ENCODE measurements at regions not wholly inside any gene's neighbourhood (a gene's known extent, or its start where the extent isn't known, plus 50 kb on each side); places are given as distances from the start of the nearest gene placed in this dataset.

DNA sequence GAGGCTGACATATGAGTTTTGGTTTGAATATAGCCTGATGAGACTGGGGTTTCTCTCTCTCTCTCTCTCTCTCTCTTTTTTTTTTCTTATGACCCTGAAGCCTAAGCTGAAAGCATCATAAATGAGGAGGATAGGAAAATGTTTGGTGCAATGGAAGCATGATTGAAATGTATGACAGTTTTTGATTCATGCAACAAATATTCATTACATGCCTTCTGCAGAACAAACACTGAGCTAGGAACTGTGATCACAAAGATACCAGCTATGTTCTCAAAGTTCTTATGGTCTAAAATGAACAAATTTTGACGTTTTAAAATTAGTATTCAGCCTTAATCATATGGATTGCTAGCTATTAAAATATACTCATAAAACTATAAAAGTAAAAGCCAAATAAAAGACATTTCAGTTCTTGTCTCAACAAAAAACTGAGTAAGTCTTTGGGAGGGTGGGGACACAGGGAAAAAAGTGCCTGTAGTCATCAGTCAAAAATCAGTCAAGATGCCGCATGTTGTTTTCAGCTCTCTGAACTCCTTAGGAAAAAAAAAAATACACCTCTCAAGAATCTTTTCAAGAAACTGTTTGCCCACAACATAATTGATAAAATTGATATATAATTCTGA, 57.2 kb downstream of the NKX6-1 start:
- no peak for DNase-seq

GRCh38 chr4:84439996-84440395, 59.1 kb downstream of the NKX6-1 start:
- DNase-seq: no peak

DNA sequence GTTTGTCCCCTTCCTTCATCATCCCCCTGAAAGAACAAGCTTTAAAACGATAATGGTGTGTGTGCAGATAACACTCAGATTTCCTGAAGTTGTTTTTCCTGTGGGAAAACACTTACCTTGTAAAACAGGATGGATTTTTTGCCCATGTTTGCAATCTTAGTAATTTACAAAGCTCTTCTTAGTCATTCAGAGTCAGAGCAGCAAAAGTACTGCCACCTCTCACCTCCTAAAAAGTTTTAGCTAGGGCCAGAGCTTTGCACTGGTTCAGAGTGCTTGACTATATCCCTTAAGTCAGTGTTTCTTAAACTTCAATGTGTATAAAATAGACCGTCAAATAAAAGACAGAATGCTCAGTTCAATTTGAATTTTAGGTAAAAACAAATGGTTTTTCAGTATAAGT, 62.3 kb downstream of the NKX6-1 start:
- no peak for DNase-seq

DNA sequence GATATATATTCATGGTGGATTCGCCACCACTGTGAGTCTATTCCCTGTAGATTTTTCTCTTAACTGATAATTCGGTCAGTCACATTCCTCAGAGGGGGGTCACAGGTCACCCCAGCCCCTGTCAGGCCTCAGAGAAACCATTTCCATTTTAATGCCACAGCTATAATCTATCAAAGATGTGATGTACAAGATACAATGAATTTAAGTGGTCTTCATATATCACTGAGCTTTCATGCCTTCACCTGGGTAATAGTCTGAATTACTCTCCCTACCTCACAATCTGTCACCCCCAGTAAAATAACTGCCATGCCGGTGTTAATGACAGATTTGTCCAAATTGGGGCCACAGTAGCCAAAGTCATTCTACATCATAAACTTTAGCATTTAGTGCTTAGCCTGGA, 64.7 kb downstream of the NKX6-1 start:
- no peak for DNase-seq

DNA sequence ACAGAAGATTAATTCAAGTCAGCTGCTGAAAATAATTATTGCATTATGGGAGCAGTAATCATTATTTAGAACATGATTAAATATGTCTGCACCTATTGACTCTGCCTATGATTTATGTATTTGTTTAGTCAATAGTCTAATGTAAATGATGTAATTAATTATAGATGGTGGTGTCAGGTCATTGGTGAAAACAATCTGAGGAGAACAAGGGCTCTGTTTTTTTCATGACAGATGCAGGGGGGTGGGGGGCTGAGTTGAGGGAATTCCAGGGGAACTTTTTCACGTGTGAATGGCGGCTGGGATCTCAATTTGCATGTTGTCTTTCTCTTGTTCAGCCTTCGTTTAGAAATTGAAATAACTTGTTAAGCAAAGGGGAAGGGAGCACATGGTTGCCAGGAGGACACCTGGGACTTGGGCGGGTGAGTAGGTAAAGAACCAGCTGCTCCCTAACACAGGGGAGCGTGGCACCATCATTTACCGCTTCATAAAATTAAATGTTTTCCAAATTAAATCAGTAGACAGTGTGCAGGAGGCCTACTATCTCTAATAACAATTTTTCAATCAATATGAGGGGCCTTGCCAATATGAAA, 65.4 kb downstream of the NKX6-1 start:
- no peak for DNase-seq

GRCh38 chr4:84432713-84433112, 66.4 kb downstream of the NKX6-1 start:
- no peak for DNase-seq

DNA sequence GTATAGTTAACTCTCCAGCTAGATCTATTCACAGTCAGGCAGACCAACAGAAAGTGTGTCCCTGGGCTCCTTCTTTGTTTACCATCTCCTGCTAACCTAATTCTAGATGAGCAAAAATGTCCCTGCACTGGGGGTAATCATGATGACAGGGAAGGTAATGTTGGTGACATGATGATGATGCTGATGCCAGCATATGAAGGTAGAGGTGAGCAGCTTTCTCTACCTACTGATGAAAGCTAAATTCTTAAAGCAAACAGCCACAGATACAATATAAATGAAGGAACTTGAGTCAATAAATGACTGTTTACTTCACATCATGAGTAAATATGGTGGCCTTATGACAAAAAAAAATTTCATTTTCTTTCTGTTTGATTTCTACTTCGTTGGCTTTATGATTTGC, 78.5 kb downstream of the NKX6-1 start:
- DNase-seq: no peak

DNA sequence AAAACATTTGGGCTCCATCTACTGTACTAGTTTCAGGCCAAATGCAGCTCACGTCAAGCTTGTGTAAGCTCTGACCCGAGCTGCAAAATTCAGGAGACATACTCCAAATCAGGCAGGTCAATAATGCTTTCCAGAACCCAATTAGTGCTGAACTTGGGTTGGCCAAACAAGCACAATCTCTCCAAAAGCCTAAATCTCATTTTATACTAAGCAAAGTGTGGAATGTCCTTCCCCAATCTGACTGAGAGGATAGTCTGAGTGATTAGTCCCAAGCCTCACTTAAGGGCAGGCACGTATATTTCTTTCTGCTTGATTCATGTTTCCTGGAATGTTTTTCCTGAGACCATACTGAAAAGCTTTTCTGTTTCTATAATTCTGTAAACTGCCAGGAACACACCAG, 79.9 kb downstream of the NKX6-1 start:
- no peak for DNase-seq

- DNase-seq: no peak
Observed at GRCh38 chr4:84417997-84418709, 80.9 kb downstream of the NKX6-1 start.

- DNase-seq: no peak
Observed at GRCh38 chr4:84413976-84414375, 85.1 kb downstream of the NKX6-1 start.

DNA sequence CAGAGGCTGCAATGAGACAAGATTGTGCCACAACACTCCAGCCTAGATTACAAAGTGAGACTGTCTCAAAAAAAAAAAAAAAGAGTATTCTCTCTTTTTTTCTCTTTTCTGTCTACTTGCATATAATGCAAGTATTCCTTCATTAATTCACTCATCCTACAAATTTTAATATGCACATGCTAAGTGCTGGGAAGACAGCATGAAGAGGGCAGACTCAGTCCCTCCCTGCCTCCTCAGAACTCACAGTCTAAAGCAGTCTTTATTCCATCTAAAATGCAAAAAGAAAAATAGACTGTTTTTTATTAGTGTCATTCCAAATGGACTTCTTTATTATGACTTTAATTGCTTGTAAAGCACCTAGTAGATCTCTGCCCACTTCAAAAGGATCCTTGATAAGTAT, 85.6 kb downstream of the NKX6-1 start:
- DNase-seq: no peak

DNA sequence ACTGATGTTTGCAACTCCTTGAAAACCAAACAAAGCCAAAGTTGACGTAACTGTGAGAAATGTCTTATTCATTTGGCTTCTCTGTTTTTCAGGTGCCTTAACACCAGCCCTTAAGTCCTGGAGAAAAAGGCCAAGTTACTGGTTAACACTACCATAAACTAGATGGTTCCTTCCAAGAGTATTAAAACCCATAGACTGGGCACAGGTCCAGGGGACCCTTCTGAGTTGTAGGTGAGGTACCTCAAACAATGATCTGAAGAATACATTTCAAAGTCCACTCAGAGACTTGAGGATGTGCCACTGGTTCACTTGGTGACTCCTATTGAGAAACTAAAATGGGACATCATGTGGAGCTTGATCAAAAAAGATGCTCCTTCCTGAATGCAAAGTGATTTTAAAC, 87.0 kb downstream of the NKX6-1 start:
- DNase-seq: no peak

- DNase-seq: no peak
Observed at GRCh38 chr4:84407554-84408407, 91.3 kb downstream of the NKX6-1 start.

DNA sequence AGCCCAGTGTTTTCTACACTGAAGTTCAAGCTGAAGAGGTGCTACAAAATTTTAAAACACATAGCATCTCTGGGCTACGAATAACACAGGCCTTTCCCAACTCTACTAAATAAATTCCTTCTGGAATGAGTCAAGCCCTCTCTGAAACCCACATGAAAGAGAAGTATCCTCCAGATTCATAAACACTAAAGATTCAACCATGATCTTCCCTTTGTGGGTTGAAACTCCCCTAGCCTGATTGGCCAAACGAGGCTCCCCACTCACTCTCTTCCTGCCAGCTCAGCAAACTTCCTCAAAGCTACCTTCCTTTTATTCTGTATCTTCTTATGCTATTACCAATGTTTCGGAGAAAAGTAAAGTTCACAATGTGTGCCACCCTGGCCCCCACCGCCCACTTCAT, 95.4 kb downstream of the NKX6-1 start:
- DNase-seq: peak; percentile 71

DNA sequence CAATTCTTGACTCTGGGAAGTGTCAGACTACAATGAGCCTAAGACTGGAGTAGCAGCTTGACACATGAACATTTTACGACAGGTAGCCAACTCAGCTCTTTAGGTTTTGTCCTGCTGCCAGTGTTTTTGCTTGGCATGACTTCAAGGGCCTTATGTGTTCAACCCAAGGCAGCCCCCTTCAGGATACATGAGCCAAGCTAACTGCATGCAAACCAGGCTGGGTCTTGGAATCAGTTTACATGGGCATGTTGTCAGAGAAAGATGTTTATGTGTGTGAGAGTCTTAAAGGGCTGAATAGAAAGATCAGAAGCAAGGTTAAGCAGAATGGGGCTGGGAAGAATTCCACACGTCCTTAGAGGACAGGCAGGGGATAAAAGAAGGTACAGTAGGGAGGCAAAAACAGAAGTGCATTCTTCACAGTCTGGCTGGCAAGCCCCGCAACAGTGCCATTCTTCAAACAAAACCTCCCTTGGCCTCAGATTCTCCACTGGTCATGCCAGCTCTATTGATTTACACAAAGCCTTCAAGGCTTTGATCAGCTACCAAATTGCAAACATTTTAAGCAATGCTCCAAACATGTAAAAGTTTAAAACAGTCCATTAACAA, 97.3 kb downstream of the NKX6-1 start:
- peak; percentile 16 for DNase-seq

- peak; percentile 21 for DNase-seq
Observed at GRCh38 chr4:84394386-84394785, 104.7 kb downstream of the NKX6-1 start.

DNA sequence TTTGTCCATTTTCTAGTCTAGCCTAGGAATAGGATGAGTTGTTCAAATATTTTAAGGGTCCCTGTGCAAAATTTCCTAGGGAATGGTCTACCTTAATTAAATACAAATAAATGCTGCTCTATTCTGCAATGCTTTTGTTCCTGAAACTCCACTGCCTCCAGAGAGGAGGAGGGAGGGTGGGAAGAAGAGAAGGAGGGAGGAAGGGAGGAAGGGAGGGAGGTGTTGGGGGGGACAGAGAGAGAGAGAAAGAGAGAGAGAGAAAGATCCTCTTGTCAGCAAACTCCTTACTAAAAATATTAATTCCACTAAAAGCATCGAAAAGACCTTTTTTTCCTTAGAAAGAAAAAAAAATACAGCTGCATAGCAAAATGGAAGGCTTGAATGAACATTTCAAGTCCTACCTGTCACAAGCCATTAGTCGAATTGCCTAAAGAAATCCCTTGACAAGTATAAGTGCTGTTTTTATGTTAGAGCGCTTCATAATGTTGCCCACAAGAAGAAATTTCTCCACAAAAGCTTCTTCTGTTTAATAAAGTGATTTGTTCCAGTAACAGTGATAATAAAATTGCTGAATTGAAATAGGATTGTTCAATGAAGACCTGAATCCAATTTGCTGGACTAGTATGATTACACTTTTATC, 106.0 kb downstream of the NKX6-1 start:
- no peak for DNase-seq

- peak; percentile 67 for DNase-seq
Observed at GRCh38 chr4:84389406-84389805, 109.7 kb downstream of the NKX6-1 start.

GRCh38 chr4:84385203-84385602, 113.9 kb downstream of the NKX6-1 start:
- DNase-seq: no peak

GRCh38 chr4:84384801-84385200, 114.3 kb downstream of the NKX6-1 start:
- no peak for DNase-seq

GRCh38 chr4:84381759-84382158, 117.3 kb downstream of the NKX6-1 start:
- DNase-seq: no peak

GRCh38 chr4:84379917-84380641, 119.0 kb downstream of the NKX6-1 start:
- peak; percentile 90 for DNase-seq

Measured in fibroblast of upper back skin (primary cell).